Mammary epithelial cell (primary cell): ENCODE measurements at regions not wholly inside any gene's neighbourhood (a gene's known extent, or its start where the extent isn't known, plus 50 kb on each side); places are given as distances from the start of the nearest gene placed in this dataset.

ENCODE experiments used
- CTCF ChIP-seq, 2 donors: IDR thresholded peaks in 1 of 2; conservative IDR thresholded peaks in 1 of 2; 2 replicates each; pipeline ENCODE4 v1.5.1; 2011 to 2012; ENCODE audit warnings: inconsistent platforms in 2 of 2, low read length in 2 of 2, mild to moderate bottlenecking in 2 of 2, control low read depth in 1 of 2, low read depth in 1 of 2; ENCODE audit not compliant: insufficient read depth in 1 of 2; ENCODE audit errors: extremely low read depth in 1 of 2
- EZH2 ChIP-seq: IDR thresholded peaks from 2 replicates; pipeline ENCODE4 v1.6.1; 2012; ENCODE audit warnings: low read length, inconsistent platforms, borderline replicate concordance

GRCh38 chr2:118622913-118623312 is 224.5 kb downstream of the EN1 start:
- no peak for TF ChIP-seq CTCF (conservative IDR thresholded peaks at IDR 0.05 in 1 of 2, IDR thresholded peaks at IDR 0.05 in 1 of 2; ENCODE audit: extremely low read depth in 1 of 2, insufficient read depth in 1 of 2, low read depth in 1 of 2, low read length in 2 of 2)
- no peak for TF ChIP-seq EZH2
